Prostate gland (tissue), 2 donors: ENCODE measurements at regions not wholly inside any gene's neighbourhood (a gene's known extent, or its start where the extent isn't known, plus 50 kb on each side); places are given as distances from the start of the nearest gene placed in this dataset.

Experiments used
- CTCF ChIP-seq, 4 experiments: fragments of 200-600 bp in 2 of 4; fragments of 450-650 bp in 2 of 4; sonication (generic) in 2 of 4; IDR thresholded peaks; 1 replicate in 3 of 4; 2 replicates in 1 of 4; pipeline ENCODE4 v1.5.1; 2016 to 2019; ENCODE audit warnings: antibody characterized with exemption in 4 of 4, mild to moderate bottlenecking in 2 of 4, moderate library complexity in 2 of 4
- POLR2A ChIP-seq: fragments of 450-650 bp; IDR thresholded peaks from one replicate; pipeline ENCODE4 v1.6.1; 2016; ENCODE audit warnings: antibody characterized with exemption, mild to moderate bottlenecking

DNA sequence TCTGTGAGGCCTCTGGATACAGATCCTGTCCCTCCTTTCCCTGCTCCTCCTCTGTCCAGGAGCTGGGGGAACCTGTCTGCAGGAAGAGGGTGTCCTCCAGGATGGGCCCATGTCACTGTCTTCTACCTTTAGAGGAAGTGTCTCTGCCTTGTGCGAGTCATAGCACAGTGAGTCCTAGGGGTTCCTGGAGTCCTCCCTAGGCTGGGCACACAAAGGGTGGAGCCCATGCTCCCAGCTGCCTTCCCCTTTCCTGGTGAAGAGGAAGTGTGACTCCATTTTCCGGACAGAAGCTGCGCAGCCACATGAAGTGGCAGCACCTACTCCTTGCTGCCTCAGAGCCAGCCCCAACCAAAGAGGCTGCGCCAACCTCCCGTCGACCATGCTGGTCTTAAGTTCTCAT, 112.2 kb downstream of the CTTN start:
- TF ChIP-seq CTCF (IDR thresholded peaks at IDR 0.05) (no peak), POLR2A (no peak)
